ENCODE measurements at regions not wholly inside any gene's neighbourhood (a gene's known extent, or its start where the extent isn't known, plus 50 kb on each side); places are given as distances from the start of the nearest gene placed in this dataset.
"Not testable (repeated sequence)": the region's sequence is repeated elsewhere in the genome, so short reads cannot be mapped to it uniquely, and the experiment has no call there.

- TF ChIP-seq EZH2 (IDR thresholded peaks at IDR 0.05; ENCODE audit: low read depth) (no peak), CTCF (conservative IDR thresholded peaks at IDR 0.05) (no peak)
- no peak overlapping the region for H3K4me3 ChIP-seq
- H3K27ac ChIP-seq = no peak overlapping the region
- no TSS peak for BruUV-seq (replicated peaks)
- ChIA-PET CTCF (no interaction called here), POLR2A (ENCODE audit: unreplicated experiment) (no interaction called here)
- no peak overlapping the region for H2AFZ ChIP-seq
- no peaks in the 10 kb centered on the region for H3F3A ChIP-seq (ENCODE audit: insufficient read depth, low read depth)
- H3K9me2 ChIP-seq (ENCODE audit: insufficient read depth) = no peaks in the 10 kb centered on the region; the same call in 1 of the 2 replicates
- H3K79me2 ChIP-seq (ENCODE audit: low read depth) = no peaks in the 10 kb centered on the region
- no peaks in the 10 kb centered on the region for H4K20me1 ChIP-seq (ENCODE audit: insufficient read depth)
- no peaks in the 10 kb centered on the region for H3K4me1 ChIP-seq (replicated peaks; ENCODE audit: insufficient read depth)
- intact Hi-C loops (cut with micrococcal nuclease; ENCODE audit: unreplicated experiment) = no loop called here
- H3K27me3 ChIP-seq (ENCODE audit: insufficient read depth, low read depth) = no peaks in the 10 kb centered on the region
- no peak for DNase-seq
- H3K9me3 ChIP-seq (ENCODE audit: insufficient read depth, low read depth) = no peaks in the 10 kb centered on the region
- H3K36me3 ChIP-seq (ENCODE audit: low read depth) = no peaks in the 10 kb centered on the region
- no peak overlapping the region for H3K4me2 ChIP-seq
Measured at GRCh38 chr1:173318788-173319187, 111.7 kb upstream of the TNFSF4 start.

- H3K36me3 ChIP-seq (ENCODE audit: low read depth); H3K9me2 ChIP-seq (ENCODE audit: insufficient read depth); CTCF ChIA-PET; H3K9me3 ChIP-seq (ENCODE audit: insufficient read depth, low read depth); DNase-seq; H3K27me3 ChIP-seq (ENCODE audit: insufficient read depth, low read depth); POLR2A ChIA-PET (ENCODE audit: unreplicated experiment); H3K27ac ChIP-seq; H3K4me2 ChIP-seq; H3K4me1 ChIP-seq (replicated peaks; ENCODE audit: insufficient read depth); BruUV-seq (replicated peaks); H3F3A ChIP-seq (ENCODE audit: insufficient read depth, low read depth); H3K79me2 ChIP-seq (ENCODE audit: low read depth); H2AFZ ChIP-seq; H4K20me1 ChIP-seq (ENCODE audit: insufficient read depth); intact Hi-C loops (cut with micrococcal nuclease; ENCODE audit: unreplicated experiment); H3K4me3 ChIP-seq: not testable (repeated sequence)
Measured at GRCh38 chr1:173324352-173324751, 117.2 kb upstream of the TNFSF4 start.

GRCh38 chr1:173327987-173328386 is 120.9 kb upstream of the TNFSF4 start:
- H3K4me1 ChIP-seq (replicated peaks; ENCODE audit: insufficient read depth); H3K36me3 ChIP-seq (ENCODE audit: low read depth); H3F3A ChIP-seq (ENCODE audit: insufficient read depth, low read depth); DNase-seq; H3K9me2 ChIP-seq (ENCODE audit: insufficient read depth); H4K20me1 ChIP-seq (ENCODE audit: insufficient read depth); H3K9me3 ChIP-seq (ENCODE audit: insufficient read depth, low read depth); intact Hi-C loops (cut with micrococcal nuclease; ENCODE audit: unreplicated experiment); H2AFZ ChIP-seq; H3K4me3 ChIP-seq; H3K27ac ChIP-seq; H3K27me3 ChIP-seq (ENCODE audit: insufficient read depth, low read depth); BruUV-seq (replicated peaks); H3K79me2 ChIP-seq (ENCODE audit: low read depth); CTCF ChIA-PET; H3K4me2 ChIP-seq; POLR2A ChIA-PET (ENCODE audit: unreplicated experiment): not testable (repeated sequence)

GRCh38 chr1:173328961-173329360 is 121.8 kb upstream of the TNFSF4 start:
- CTCF ChIA-PET = no interaction called here
- Histone ChIP-seq H3F3A (ENCODE audit: insufficient read depth, low read depth) (no peaks in the 10 kb centered on the region), H3K27ac (no peak overlapping the region), H3K9me3 (ENCODE audit: insufficient read depth, low read depth) (no peaks in the 10 kb centered on the region; the same call in 1 of the 2 replicates), H2AFZ (no peak overlapping the region), H3K9me2 (ENCODE audit: insufficient read depth) (no peaks in the 10 kb centered on the region), H3K36me3 (ENCODE audit: low read depth) (no peaks in the 10 kb centered on the region), H3K4me1 (replicated peaks; ENCODE audit: insufficient read depth) (no peaks in the 10 kb centered on the region), H3K4me3 (no peak overlapping the region), H3K4me2 (no peak overlapping the region), H3K27me3 (ENCODE audit: insufficient read depth, low read depth) (no peaks in the 10 kb centered on the region), H4K20me1 (ENCODE audit: insufficient read depth) (no peaks in the 10 kb centered on the region), H3K79me2 (ENCODE audit: low read depth) (no peaks in the 10 kb centered on the region)
- DNase-seq = no peak
- BruUV-seq (replicated peaks) = no TSS peak
- intact Hi-C loops (cut with micrococcal nuclease; ENCODE audit: unreplicated experiment) = no loop called here
- POLR2A ChIA-PET (ENCODE audit: unreplicated experiment) = no interaction called here
- no peak for TF ChIP-seq CTCF (conservative IDR thresholded peaks at IDR 0.05)
